Epidermal melanocyte (primary cell): ENCODE measurements at regions not wholly inside any gene's neighbourhood (a gene's known extent, or its start where the extent isn't known, plus 50 kb on each side); places are given as distances from the start of the nearest gene placed in this dataset.
"Not testable (repeated sequence)": the region's sequence is repeated elsewhere in the genome, so short reads cannot be mapped to it uniquely, and the experiment has no call there.

ENCODE experiments used
- DNase-seq: peaks from one replicate; pipeline ENCODE4 v3.0.0; 2011; ENCODE audit warnings: low spot score; ENCODE audit not compliant: insufficient read length

DNA sequence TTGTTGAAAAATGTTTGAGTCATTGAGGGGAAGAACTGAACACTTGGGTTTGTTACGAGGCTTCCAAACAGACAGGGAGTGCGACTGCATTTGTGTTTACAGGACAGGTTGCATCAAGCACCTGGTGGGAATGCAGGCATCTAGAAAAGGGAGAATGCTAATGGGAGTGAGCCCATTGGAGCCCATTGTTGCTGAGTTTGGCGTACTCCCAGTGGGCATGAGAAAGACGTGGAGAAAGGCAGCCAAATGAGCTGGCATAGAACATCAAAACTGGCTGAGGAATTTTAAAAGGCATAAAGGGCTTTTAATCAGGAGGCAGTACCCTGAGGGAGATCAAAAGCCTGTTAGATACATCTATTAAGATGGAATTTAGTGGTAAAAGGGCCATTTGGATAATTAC, 171.6 kb upstream of the NPSR1 start:
- no peak for DNase-seq

DNA sequence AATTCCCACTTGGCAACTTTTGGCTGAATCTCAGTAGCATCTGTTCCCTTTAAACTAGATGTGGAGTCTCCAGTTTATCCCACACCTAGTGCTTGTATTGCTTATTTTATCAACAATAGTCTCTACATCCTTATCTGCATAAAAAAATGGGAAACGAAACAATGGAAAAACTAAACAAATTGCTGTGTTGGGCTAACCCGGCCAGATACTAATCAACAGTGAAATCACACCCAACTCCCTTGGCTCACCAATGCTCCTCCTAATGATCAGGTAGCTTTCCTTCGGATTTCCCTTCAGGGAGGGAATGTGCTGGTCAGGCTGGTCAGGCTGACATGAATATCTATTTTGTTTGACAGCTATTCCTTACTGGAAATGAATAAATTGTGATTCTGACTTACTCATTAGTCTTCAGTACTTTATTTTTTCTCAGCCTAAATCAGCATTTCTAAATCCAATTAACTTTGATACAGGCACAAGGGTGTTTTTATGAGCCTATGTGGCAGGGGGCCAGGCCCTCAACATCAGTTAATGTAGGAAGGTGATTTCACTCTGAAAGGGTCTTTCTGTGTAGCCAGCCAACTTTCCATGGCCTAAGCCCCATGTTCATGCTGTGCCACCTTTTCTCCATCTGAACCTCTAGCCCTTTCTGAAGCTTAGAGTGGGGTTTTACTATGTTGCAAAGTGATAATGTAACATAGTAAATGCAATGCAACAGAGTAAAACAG, 170.5 kb upstream of the NPSR1 start:
- no peak for DNase-seq

DNA sequence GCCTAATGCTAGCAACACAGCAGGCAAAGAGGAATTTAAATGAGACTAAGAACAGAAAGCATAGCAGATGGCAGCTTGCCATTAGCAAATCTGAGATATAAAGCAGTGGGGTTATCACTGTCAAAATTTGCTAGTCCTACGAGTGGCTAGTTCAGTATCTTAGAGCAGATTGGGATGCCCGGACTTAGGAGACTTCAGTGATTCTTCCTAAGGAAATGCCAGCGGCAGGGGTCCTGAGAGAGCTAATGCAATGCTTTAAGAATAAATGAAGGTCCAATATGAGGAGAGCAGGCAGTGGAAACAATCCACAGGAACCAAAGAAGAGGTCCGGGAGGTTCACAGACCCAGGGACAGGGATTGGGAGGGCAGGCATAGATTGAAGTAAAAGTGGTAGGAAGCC, 169.3 kb upstream of the NPSR1 start:
- DNase-seq, result no peak

DNA sequence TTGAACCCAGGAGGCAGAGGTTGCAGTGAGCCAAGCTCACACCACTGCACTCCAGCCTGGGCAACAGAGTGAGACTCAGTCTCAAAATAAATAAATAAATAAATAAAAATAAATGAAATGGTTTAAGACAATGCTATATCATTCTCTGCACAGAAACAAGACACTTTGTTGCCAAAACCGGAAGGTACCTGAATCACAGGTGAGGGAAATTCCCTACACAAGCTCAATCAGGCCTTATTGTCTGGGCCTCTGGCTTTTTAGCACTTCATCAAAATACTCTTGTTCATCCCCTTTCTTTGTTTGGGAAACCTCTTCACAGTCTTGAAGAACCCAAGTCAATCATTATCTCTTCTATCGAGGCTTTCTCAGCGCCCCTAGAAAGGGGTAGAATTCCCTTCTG, 166.1 kb upstream of the NPSR1 start:
- DNase-seq, result no peak

DNA sequence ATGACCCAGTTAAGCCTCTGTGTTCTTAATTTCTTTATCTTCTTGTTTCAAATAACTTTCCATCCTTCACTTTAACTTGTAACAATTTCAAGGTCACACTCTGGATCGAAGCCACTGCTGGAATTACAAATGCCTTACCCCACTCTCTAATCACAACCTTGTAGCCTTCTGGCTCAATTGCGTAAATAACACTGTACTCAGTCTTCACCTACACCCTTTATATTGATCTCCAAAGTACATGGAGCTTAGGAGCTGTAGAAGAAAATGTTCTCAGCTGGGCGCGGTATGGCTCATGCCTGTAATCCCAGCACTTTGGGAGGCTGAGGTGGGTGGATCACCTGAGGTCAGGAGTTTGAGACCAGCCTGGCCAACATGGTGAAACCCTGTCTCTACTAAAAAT, 164.3 kb upstream of the NPSR1 start:
- no peak for DNase-seq

DNA sequence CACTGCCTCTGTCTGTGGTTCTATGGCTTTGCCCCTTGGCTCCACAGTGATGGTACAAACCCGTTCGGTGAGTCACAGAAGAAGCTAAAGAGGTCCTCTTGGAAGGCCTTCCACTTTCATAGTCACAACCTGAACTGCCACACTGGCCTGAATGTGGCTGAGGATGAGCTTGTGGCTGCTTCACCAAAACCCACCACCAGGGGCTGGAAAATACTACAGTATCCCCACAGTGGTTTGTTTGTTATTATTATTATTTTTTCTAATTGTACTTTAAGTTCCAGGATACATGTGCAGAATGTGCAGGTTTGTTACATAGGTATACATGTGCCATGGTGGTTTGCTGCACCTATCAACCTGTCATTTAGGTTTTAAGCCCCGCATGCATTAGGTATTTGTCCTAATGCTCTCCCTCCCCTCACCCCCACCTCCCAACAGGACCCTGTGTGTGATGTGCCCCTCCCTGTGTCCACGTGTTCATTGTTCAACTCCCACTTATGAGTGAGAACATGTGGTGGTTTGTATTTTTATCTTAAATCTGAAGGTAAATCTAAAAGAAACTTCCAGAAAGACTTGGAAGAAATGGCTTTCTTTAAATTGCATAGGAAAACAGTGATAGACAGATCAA, 160.8 kb upstream of the NPSR1 start:
- no peak for DNase-seq

DNA sequence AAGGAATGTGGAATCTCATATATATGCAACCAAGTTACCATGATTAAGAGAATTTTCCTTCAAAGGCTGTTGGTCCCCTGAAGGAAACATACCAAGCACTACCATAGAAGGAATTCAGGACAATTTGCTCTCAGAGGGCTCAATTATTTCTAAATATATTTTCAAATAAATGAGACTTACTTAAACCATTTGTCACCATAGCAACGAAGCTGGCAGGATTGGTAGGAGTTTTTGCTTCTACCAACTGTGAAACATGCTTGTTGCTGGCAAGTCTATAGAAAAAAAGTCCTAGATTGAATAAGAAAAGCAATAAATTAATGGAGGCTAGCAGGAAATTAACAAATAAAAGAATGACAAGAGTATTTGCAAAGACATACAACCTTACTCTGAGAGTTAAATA, 156.9 kb upstream of the NPSR1 start:
- no peak for DNase-seq

DNA sequence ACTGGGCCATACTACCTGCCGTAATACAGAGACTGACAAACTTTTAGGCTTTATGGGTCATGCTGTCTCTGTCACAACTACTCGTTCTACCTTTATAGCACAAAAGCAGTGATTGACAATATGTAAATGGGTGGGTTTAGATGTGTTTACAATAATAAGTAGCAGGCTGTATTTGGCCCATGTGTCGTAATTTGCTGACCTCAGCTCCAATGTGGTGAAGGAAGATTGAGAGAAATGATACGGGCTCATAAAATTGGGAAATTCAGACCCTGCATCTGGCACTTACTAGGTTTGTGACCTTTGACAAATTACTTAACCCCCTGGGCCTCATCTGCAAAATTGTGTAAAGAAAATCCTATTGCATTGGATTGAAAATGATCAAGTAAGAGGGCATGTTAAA, 150.8 kb upstream of the NPSR1 start:
- DNase-seq, result no peak

DNA sequence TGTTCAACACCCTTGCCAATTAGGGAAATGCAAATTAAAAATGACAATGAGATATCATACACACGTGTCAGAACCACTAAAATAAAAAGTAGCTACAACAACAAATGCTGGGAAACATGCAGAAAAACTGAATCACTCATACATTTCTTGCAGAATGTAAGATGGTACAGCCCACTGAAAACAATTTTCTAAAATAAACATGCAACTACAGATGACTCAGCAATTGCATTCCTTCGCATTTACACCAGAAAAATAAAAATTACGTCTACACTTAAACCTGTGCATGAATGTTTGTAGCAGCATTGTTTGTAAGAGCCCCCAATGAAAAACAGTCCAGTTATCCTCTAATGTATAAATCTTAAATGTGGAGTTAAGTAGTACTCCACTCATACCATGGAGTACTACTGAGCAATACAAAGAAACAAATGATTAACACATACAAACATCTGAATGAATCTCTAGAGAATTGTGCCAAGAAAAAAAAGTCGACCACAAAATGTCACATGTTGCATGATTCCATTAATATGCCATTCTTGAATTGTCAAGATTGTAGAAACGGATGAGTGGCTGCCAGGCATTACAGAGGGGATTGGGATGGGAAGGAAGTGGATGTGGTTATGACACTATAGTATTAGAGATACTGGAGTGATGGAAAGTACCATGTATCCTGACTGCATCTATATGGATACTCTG, 134.6 kb upstream of the NPSR1 start:
- no peak for DNase-seq

DNA sequence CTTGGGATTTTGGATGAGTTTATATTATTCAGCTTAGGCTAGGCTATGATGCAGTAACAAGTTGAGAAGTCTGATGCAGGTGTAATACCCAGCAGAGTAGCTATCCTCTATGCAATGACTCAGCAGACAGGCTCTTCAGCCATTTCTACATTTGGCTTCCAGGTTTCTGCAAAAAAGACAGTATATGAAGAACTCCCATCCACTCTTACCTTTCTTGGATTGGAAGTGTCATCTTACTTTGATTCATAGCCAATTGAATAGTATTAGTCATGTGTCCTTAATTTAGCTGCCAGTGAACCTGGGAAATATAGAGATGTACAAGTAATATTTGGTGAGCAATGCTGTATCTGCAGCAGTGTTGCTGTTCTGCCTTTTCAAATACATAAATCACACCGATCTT, 127.8 kb upstream of the NPSR1 start:
- DNase-seq, result no peak

DNA sequence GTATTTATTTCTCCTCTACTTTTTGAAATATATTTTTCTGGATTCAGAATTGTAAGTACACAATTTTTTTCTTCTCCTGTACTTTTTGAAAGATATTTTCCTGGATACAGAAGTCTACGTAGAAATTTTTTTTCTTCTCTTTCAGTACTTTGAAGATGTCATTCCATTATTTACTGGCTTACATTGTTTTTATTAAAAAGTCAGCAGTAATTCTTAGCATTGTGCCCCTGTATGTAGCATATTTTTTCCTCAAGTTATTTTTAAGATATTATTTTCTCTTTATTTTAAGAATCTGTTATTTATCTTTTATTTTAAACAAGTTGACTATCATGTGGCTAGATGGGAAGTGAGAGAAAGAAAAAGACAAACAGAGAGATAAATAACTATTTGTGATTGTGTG, 119.0 kb upstream of the NPSR1 start:
- DNase-seq, result no peak

DNA sequence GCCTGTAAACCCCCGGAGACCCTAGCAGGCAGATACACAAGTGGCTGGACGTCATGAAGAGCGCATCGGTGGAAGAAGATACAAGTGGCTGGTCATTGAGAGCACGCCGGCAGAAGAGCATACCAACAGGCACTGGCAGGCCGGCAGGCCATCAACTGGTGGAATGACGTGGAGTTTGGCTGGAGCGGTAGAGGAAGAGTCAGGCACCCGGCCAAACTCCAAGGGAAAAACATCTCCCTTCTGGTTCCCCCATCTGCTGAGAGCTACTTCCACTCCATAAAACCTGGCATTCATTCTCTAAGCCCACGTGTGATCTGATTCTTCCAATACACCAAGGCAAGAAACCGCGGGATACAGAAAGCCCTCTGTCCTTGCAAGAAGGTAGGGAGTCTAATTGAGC, 113.4 kb upstream of the NPSR1 start:
- no peak for DNase-seq

DNA sequence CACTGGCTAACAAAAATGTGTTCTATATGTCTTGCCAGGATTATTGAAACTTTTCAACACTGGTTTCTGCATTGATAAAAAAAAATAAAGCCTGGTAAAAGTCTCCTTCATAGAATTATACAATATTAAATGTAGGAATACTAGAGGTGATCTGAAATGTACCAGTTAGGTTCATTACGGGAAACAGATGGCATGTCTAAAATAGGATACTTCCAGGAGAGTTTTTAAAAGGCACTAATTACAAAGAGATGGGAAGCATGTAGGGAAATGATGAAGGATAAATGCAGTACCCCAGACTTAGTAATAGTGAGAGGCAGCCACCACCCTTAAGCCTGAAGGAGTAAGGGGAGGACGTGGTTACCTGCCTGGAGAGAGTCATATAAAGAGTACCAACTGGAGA, 107.0 kb upstream of the NPSR1 start:
- DNase-seq, result no peak

DNA sequence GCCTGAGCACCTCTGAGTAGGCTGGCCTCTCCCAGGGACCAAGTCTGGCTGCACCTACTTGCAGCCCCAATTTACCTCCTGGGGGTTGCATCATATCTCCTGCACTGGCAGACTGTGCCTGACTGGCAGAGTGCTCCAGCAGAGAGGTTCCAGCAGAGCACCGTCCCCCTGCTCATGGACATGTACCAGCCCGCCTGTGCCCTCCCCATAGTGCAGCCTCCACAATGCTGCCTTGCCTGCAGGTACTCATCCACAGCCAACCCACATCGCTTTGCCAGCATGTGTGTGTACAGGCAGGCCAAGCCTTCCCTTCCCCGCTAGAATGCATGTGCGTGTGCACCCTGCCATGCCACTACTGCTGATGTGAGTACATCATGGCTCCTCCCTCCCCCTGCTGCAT, 105.5 kb upstream of the NPSR1 start:
- DNase-seq, result no peak

DNA sequence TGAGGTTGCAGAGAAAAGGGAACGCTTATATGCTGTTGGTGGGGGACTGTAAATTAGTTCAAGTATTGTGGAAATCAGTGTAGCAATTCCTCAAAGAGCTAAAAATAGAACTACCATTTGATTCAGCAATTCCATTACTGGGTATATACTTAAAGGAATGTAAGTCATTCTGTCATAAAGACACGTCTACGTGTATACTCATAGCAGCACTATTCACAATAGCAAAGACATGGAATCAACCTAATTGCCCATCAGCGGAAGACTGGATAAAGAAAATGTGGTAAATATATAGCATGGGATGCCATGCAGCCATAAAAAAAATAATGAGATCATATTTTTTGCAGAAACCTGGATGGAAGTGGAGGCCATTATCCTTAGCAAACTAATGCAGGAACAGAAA, 100.0 kb upstream of the NPSR1 start:
- no peak for DNase-seq

DNA sequence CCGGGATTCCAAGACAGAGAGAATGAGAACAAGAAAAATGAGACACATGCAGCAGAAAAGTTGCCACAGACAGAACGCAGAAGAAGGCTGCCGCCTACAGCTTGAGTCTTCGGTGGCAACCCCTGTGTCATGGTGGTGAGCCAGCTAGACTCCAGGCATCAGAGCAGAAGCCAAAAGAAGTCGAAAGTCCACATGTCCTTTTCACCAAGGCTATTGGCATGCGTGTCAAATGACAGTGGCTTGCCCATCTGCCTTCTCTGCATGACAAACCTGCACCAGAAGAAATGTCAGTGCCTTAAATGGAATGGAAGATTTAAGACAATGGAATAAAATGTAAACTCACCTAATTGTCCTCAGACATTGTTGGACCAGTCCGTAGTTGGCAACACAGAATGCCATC, 93.9 kb upstream of the NPSR1 start:
- no peak for DNase-seq

DNA sequence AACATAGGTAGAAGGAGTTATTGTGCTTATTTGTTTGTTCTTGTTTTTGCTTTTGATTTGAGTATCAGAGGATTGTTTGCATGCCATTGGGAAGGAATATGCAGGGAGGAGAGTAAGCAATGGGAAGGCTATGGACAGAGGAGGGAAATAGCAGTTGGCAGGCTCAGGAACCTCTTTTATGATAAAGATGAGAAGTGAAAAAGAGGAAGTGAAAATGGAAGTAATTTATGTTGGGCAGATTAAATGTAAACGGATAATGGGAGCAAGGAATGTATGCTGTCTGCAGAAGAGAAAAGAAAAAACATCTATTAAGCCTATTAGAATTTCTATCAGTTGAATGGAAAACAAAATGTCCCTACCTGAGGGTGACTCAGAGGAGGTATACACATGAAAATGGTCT, 90.1 kb upstream of the NPSR1 start:
- no peak for DNase-seq

DNA sequence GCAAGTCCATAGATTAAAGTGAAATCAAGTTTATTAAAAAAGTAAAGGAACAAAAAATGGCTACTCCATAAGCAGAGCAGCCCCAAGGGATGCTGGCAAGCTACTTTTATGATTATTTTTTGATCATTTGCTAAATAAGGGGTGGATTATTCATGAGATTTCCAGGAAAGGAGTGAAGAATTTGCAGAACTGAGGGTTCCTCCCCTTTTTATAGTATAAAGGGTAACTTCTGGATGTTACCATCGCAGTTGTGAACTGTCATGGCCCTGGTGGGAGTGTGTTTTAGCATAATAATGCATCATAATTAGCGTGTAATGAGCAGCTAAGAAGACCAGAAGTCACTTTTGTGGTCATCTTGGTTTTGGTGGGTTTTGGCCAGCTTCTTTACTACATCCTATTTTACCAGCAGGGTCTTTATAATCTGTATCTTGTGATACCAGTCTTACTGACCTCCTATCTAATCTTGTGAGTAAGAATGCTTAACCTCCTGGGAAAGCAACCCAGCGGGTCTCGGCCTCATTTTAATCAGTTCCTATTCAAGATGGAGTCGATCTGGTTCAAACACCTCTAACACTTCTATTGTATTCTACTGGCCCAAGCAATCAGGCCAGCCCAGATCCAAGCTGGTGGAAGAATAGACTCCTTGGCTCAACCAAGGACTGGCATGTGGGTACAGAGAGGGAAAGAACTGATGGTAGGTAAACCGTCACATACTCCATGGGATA, 87.9 kb upstream of the NPSR1 start:
- DNase-seq, result no peak

DNA sequence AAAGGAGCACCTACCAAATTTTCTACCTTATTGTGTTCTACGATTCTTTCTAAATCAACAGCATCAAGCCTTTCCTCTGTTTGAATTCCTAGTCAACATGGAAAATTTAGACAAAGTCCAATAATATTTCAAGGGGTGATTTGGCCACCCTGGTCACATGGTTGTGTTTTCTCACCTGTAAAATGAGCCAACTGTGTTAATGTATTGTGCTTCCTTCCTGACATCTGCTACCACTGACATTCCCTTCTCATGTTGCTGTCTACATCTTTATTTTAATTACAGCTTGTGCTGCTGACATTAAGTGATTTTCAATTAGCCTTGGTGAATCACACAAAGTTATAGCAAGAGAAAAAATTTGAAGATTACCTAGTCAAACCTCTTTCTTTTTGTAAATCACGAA, 83.0 kb upstream of the NPSR1 start:
- no peak for DNase-seq

DNA sequence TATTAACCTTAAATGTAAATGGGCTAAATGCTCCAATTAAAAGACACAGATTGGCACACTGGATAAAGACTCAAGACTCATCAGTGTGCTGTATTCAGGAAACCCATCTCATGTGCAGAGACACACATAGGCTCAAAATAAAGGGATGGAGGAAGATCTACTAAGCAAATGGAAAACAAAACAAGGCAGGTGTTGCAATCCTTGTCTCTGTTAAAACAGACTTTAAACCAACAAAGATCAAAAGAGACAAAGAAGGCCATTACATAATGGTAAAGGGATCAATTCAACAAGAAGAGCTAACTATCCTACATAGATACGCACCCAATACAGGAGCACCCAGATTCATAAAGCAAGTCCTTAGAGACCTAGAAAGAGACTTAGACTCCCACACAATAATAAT, 80.1 kb upstream of the NPSR1 start:
- not testable (repeated sequence) for DNase-seq

DNA sequence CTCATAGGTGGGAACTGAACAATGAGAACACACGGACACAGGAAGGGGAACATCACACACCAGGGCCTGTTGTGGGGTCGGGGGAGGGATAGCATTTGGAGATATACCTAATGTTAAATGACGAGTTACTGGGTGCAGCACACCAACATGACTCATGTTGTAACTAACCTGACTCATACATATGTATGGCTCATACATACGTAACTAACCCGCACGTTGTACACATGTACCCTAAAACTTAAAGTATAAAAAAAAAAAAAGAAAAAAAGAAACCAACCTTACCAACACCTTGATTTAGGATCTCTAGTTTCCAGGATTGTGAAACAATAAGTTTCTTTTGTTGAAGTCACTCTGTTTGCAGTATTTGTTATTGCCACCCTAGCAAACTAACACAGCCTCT, 76.3 kb upstream of the NPSR1 start:
- DNase-seq, result not testable (repeated sequence)

DNA sequence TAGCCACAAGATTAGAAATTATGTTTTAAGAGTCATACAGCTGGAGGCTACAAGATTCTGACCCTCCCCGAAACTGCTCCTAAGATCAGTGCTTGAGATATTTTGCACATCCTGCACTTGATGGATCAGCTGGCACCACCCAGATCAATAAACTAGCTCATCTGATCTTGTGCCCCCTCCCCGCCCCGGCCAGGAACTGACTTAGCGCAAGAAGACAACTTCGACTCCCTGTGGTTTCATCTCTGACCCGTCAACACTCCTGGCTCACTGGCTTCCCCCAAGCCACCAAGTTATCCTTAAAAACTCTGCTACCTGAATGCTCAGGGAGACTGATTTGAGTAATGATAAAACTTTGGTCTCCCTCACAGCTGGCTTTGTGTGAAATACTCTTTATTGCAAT, 73.5 kb upstream of the NPSR1 start:
- no peak for DNase-seq
